LNCAP (cell line): ENCODE measurements at regions not wholly inside any gene's neighbourhood (a gene's known extent, or its start where the extent isn't known, plus 50 kb on each side); places are given as distances from the start of the nearest gene placed in this dataset.

Experiments used
- CTCF ChIP-seq: fragments of 450-650 bp; IDR thresholded peaks from 2 replicates; pipeline ENCODE4 v1.5.1; 2017; ENCODE audit warnings: mild to moderate bottlenecking

DNA sequence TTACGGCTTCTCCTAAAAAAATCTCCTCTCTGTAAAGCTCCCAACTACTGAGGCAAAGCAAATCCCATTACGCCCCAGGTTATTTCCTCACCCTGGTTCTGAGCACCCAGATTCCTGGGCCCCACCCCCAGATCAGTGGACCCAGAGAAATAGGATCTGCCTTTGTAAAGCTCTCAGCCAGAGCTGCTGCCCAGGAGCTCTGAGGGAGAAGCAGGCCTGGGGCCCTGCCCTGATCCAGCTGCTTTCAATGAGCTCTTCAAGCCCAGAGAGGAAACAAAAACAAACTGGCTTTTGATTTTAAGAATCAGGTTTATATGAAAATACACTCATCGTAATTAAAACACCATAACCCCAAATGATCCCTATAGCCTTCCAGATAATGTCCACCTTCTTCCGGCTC is 124.5 kb downstream of the C5orf15 start:
- TF ChIP-seq CTCF = no peak

DNA sequence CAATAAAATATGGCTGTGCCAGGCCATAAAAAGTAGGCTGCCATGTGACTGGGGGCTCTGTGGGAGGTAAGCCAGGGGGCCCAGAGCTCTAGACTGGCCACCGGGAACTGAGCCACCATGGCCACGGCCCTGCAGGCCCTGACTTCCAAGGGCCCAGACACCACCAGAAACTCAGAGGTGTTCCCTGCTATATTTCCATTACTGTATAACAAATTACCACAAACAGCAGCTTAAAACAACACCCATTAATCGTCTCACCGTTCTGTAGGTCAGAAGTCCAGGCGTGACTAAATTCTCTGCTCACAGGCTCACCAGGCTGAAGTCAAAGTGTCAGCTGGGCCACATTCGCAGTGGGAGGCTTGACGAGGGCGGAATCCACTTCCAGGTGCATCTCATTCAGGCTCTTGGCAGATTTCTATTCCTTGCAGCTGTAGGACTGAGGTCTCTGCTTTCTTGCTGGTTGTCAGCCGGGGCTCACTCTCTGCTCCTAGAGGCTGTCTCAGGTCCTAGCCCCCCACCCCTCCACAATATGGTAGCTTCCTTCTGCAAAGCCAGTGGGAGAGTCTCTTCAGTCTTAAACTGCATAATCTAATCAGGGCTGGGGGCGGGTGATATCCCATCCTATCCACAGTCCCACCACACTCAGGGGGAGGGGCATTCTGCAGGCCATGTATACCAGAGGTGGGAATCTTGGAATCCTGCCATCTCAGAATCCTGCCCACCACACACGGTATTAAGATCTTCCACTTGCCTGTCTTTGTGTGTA is 125.4 kb downstream of the C5orf15 start:
- TF ChIP-seq CTCF = no peak

DNA sequence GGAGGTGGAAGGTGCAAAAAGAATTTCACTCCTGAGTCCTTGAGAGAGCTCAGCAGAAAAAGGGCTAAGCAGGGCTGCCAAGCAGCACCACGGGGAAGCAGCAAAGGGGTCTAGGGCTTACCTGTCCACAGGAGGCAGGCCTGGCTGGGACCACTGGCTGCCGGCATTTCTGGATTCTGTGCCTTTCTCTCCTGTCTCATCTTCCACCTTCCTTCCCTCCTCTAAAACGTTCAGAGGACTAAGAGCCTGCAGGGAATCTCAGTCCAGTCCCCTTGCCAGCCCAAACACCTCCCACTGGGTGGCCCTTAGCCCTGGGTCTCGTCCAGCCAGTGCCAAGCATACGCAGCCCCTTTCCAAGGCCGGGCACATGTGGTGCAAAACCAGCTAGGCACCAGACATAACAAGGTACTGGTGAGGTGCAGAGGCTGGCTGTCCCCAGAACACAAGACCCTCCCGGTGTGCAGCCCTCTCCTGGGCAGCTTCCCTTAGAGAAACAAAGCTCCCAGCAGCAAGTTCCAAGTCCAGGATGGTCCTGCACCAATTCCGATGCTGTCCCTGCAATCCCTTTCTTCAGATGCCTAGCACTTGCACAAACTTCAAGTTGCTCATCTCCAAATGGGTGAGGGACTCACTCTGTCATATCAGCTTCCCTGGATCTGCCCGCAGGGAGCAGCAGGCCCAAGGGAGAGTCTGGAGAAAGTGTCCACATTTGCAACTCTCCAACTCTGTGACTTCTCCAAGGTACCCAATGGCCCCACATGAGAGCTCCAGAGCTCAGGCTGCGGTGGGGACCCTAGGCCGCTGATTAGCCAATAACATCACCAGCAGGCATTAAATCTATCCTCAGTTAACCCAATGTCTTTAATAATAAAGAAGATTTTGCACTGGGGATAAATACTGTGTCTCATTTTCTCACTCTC is 126.3 kb downstream of the C5orf15 start:
- TF ChIP-seq CTCF = no peak

DNA sequence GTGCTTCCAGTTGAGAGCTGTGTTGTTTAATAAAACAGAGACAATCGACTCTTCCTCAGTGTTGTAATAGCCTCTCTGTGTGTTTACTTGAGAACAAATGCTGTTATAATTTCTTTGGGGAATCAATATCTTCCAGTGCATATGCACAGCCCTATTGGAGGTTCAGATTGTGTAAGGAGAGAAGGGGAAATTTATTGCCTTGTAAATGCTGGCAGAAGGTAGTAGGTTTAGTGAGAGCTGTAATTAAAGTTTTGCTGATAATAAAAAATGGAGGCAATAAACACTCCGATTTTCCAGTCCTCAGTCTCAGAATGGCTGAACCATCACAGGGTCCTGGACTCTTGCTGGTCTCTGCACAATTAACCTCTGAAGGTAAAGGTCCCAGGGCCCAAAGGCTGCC is 128.3 kb downstream of the C5orf15 start:
- TF ChIP-seq CTCF = no peak

GRCh38 chr5:133839721-133840120 is 128.7 kb downstream of the C5orf15 start:
- no peak for TF ChIP-seq CTCF

DNA sequence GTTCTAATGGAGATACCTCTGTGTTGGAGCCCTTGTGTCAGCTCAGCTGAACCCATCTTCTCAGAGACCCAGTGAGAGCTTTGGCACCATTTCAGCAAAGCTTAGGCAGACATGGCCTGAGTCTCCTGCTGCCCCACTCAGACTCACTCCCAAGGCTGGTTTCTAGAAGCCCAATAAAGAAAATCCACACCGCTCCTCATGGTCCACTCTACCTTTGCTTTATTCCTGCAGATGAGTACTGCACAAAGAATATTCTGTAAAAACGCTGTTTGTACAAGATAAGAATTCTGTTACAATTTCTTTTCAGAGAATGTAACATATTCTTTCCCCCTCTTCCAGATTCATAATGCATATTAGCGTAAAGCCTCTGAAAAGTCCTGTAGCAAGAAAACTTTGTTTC is 129.3 kb downstream of the C5orf15 start:
- no peak for TF ChIP-seq CTCF

DNA sequence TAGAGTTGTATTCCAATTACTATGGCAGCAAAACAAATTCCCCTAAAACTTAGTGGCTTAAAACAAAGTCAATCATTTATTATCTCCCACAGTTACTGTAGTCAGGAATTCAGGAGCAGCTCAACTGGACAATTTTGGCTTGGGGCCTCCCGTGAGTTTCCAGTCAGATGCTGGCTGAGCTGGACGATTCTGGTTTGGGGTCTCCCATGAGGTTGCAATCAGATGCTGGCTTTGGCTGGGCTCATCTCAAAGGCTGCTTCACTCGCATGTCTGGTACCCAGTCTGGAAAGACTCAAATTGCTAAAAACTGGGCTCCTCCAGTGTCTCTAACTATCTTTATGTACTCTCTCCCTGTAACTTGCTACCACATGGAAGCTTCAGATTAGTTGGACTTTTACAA is 130.1 kb downstream of the C5orf15 start:
- TF ChIP-seq CTCF = no peak
